HepG2 (cell line): ENCODE measurements at regions not wholly inside any gene's neighbourhood (a gene's known extent, or its start where the extent isn't known, plus 50 kb on each side); places are given as distances from the start of the nearest gene placed in this dataset.

Source experiments
- AGO1 ChIP-seq: fragments of 200-400 bp; formaldehyde crosslinking; IDR thresholded peaks from 2 replicates; pipeline ENCODE4 v1.6.1; 2017; ENCODE audit warnings: mild to moderate bottlenecking, low read depth, low read length, moderate library complexity; ENCODE audit not compliant: poor library complexity, severe bottlenecking
- CEBPB ChIP-seq: IDR thresholded peaks from 2 replicates; pipeline ENCODE4 v1.6.1; 2011; ENCODE audit warnings: low read depth, low read length, improper control_type of control experiment, borderline replicate concordance
- CENPT ChIP-seq: sonication (generic); formaldehyde crosslinking; IDR thresholded peaks from 2 replicates; pipeline ENCODE4 v1.8.0; 2022; ENCODE audit warnings: low read depth, mild to moderate bottlenecking, moderate library complexity, missing genetic modification reagents
- FOXO1 ChIP-seq: sonication (generic); formaldehyde crosslinking; IDR thresholded peaks from 2 replicates; pipeline ENCODE4 v1.4.0; 2020; ENCODE audit warnings: missing genetic modification reagents
- MIXL1 ChIP-seq: IDR thresholded peaks from 2 replicates; pipeline ENCODE4 v1.6.1; 2016
- NFKB2 ChIP-seq: sonication (generic); formaldehyde crosslinking; IDR thresholded peaks from 2 replicates; pipeline ENCODE4 v1.4.0; 2020; ENCODE audit warnings: missing genetic modification reagents, borderline replicate concordance
- PLRG1 ChIP-seq: fragments of 450-650 bp; conservative IDR thresholded peaks from 2 replicates; pipeline ENCODE4 v1.6.1; 2016
- SMC3 ChIP-seq: IDR thresholded peaks from 2 replicates; pipeline ENCODE4 v1.6.1; 2011; ENCODE audit warnings: low read length, improper control_type of control experiment
- ZFYVE20 ChIP-seq: sonication (generic); formaldehyde crosslinking; IDR thresholded peaks from 2 replicates; pipeline ENCODE4 v1.8.0; 2023; ENCODE audit warnings: low read depth, mild to moderate bottlenecking, moderate library complexity, missing genetic modification reagents, borderline replicate concordance
- TF ChIP-seq, protein P1 (sequence below): IDR thresholded peaks from 2 replicates; pipeline ENCODE4 v1.6.1; 2016; ENCODE audit warnings: low read depth, missing genetic modification reagents, missing compliant biosample characterization
- TF ChIP-seq, protein P2 (sequence below): sonication (generic); formaldehyde crosslinking; IDR thresholded peaks from 2 replicates; pipeline ENCODE4 v1.5.0; 2020; ENCODE audit warnings: mild to moderate bottlenecking, missing genetic modification reagents
- TF ChIP-seq, protein P3 (sequence below): sonication (generic); formaldehyde crosslinking; IDR thresholded peaks from 2 replicates; pipeline ENCODE4 v1.4.0; 2020; ENCODE audit warnings: missing genetic modification reagents, borderline replicate concordance
- TF ChIP-seq, protein P4 (sequence below): sonication (generic); formaldehyde crosslinking; IDR thresholded peaks from 2 replicates; pipeline ENCODE4 v1.5.0; 2020; ENCODE audit warnings: mild to moderate bottlenecking, missing genetic modification reagents, borderline replicate concordance

DNA sequence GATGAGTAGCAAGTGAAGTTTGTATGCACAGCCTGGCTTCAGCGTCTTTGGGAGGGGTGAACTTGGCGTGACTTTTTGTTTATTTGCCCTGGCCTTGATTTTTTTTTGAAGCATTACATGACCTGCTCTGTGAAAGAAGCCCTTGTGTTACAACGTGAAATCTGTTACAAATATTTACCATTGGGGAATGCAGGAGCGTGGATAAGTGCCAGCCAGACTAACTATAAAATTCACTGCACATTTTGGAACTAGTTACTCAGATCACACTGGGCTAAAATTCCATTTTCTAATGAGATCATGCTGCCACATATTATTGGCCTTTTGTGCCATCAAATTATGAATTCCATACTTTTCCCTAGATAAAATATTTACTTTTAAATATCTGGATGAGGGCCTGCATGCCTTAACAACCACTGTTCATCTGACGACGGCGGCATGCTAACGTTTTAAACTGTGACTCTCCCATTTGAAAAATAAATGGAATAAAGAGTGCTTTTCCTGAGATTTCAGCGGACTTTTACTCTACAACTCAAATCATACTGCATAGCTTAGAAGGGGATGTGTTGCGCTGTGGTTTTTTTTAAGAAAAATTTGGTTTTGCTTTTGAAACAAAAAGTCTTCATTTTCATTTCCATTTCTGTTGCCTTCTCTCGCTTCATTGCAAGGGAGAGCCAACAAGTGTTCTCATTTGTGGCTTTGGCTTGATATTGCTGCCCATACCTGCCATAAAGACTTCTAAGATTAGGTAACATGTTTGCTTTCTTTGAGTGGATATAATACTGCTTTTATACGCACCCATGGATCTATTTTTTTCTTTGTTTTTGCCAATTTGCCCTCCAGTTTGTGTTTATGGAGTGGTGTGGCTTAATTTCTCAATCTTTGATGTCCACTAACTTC lies 352.2 kb downstream of the TFEC start (continued):
- TF ChIP-seq, protein P1, sequence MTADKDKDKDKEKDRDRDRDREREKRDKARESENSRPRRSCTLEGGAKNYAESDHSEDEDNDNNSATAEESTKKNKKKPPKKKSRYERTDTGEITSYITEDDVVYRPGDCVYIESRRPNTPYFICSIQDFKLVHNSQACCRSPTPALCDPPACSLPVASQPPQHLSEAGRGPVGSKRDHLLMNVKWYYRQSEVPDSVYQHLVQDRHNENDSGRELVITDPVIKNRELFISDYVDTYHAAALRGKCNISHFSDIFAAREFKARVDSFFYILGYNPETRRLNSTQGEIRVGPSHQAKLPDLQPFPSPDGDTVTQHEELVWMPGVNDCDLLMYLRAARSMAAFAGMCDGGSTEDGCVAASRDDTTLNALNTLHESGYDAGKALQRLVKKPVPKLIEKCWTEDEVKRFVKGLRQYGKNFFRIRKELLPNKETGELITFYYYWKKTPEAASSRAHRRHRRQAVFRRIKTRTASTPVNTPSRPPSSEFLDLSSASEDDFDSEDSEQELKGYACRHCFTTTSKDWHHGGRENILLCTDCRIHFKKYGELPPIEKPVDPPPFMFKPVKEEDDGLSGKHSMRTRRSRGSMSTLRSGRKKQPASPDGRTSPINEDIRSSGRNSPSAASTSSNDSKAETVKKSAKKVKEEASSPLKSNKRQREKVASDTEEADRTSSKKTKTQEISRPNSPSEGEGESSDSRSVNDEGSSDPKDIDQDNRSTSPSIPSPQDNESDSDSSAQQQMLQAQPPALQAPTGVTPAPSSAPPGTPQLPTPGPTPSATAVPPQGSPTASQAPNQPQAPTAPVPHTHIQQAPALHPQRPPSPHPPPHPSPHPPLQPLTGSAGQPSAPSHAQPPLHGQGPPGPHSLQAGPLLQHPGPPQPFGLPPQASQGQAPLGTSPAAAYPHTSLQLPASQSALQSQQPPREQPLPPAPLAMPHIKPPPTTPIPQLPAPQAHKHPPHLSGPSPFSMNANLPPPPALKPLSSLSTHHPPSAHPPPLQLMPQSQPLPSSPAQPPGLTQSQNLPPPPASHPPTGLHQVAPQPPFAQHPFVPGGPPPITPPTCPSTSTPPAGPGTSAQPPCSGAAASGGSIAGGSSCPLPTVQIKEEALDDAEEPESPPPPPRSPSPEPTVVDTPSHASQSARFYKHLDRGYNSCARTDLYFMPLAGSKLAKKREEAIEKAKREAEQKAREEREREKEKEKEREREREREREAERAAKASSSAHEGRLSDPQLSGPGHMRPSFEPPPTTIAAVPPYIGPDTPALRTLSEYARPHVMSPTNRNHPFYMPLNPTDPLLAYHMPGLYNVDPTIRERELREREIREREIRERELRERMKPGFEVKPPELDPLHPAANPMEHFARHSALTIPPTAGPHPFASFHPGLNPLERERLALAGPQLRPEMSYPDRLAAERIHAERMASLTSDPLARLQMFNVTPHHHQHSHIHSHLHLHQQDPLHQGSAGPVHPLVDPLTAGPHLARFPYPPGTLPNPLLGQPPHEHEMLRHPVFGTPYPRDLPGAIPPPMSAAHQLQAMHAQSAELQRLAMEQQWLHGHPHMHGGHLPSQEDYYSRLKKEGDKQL (CRISPR knock-in tag), result peak; percentile 40; the same call in 1 of the 2 replicates
- TF ChIP-seq SMC3 (no peak), MIXL1 (CRISPR knock-in tag) (no peak), AGO1 (no peak), CEBPB (peak; percentile 47; the same call in 1 of the 2 replicates), PLRG1 (no peak), ZFYVE20 (no peak), CENPT (CRISPR knock-in tag) (no peak), FOXO1 (peak; percentile 90), NFKB2 (CRISPR knock-in tag) (no peak)
- TF ChIP-seq, protein P2, sequence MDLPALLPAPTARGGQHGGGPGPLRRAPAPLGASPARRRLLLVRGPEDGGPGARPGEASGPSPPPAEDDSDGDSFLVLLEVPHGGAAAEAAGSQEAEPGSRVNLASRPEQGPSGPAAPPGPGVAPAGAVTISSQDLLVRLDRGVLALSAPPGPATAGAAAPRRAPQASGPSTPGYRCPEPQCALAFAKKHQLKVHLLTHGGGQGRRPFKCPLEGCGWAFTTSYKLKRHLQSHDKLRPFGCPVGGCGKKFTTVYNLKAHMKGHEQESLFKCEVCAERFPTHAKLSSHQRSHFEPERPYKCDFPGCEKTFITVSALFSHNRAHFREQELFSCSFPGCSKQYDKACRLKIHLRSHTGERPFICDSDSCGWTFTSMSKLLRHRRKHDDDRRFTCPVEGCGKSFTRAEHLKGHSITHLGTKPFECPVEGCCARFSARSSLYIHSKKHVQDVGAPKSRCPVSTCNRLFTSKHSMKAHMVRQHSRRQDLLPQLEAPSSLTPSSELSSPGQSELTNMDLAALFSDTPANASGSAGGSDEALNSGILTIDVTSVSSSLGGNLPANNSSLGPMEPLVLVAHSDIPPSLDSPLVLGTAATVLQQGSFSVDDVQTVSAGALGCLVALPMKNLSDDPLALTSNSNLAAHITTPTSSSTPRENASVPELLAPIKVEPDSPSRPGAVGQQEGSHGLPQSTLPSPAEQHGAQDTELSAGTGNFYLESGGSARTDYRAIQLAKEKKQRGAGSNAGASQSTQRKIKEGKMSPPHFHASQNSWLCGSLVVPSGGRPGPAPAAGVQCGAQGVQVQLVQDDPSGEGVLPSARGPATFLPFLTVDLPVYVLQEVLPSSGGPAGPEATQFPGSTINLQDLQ (CRISPR knock-in tag), result no peak
- TF ChIP-seq, protein P3, sequence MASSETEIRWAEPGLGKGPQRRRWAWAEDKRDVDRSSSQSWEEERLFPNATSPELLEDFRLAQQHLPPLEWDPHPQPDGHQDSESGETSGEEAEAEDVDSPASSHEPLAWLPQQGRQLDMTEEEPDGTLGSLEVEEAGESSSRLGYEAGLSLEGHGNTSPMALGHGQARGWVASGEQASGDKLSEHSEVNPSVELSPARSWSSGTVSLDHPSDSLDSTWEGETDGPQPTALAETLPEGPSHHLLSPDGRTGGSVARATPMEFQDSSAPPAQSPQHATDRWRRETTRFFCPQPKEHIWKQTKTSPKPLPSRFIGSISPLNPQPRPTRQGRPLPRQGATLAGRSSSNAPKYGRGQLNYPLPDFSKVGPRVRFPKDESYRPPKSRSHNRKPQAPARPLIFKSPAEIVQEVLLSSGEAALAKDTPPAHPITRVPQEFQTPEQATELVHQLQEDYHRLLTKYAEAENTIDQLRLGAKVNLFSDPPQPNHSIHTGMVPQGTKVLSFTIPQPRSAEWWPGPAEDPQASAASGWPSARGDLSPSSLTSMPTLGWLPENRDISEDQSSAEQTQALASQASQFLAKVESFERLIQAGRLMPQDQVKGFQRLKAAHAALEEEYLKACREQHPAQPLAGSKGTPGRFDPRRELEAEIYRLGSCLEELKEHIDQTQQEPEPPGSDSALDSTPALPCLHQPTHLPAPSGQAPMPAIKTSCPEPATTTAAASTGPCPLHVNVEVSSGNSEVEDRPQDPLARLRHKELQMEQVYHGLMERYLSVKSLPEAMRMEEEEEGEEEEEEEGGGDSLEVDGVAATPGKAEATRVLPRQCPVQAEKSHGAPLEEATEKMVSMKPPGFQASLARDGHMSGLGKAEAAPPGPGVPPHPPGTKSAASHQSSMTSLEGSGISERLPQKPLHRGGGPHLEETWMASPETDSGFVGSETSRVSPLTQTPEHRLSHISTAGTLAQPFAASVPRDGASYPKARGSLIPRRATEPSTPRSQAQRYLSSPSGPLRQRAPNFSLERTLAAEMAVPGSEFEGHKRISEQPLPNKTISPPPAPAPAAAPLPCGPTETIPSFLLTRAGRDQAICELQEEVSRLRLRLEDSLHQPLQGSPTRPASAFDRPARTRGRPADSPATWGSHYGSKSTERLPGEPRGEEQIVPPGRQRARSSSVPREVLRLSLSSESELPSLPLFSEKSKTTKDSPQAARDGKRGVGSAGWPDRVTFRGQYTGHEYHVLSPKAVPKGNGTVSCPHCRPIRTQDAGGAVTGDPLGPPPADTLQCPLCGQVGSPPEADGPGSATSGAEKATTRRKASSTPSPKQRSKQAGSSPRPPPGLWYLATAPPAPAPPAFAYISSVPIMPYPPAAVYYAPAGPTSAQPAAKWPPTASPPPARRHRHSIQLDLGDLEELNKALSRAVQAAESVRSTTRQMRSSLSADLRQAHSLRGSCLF, result no peak
- TF ChIP-seq, protein P4, sequence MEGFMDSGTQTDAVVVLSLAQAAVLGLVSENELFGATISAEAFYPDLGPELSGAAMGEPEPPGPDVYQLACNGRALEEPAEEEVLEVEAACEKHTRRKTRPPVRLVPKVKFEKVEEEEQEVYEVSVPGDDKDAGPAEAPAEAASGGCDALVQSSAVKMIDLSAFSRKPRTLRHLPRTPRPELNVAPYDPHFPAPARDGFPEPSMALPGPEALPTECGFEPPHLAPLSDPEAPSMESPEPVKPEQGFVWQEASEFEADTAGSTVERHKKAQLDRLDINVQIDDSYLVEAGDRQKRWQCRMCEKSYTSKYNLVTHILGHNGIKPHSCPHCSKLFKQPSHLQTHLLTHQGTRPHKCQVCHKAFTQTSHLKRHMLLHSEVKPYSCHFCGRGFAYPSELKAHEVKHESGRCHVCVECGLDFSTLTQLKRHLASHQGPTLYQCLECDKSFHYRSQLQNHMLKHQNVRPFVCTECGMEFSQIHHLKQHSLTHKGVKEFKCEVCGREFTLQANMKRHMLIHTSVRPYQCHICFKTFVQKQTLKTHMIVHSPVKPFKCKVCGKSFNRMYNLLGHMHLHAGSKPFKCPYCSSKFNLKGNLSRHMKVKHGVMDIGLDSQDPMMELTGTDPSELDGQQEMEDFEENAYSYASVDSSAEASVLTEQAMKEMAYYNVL (CRISPR knock-in tag), result no peak
